OCI-LY1 (cell line): ENCODE measurements at regions not wholly inside any gene's neighbourhood (a gene's known extent, or its start where the extent isn't known, plus 50 kb on each side); places are given as distances from the start of the nearest gene placed in this dataset.

Source experiments
- H2AFZ ChIP-seq: fragments of 200-600 bp; sonication (generic), shearing (Covaris generic); 2 replicates; pipeline ENCODE4 v1.6.0; 2014; ENCODE audit warnings: antibody characterized with exemption, mild to moderate bottlenecking, low read length
- H3F3A ChIP-seq: fragments of 200-600 bp; sonication (generic), shearing (Covaris generic); 2 replicates; pipeline ENCODE4 v1.6.0; 2014; ENCODE audit warnings: mild to moderate bottlenecking, antibody characterized with exemption, low read length, moderate library complexity; ENCODE audit not compliant: insufficient read depth
- H3K27ac ChIP-seq: fragments of 200-600 bp; sonication (generic); 2 replicates; pipeline ENCODE4 v1.5.1; 2014; ENCODE audit warnings: low read length, mixed run types, mild to moderate bottlenecking, low read depth; ENCODE audit not compliant: poor library complexity, severe bottlenecking
- H3K27me3 ChIP-seq: fragments of 200-600 bp; sonication (generic); 2 replicates; pipeline ENCODE4 v1.6.0; 2014; ENCODE audit warnings: antibody characterized with exemption, mild to moderate bottlenecking, low read length, moderate library complexity; ENCODE audit not compliant: insufficient read depth
- H3K36me3 ChIP-seq: fragments of 200-600 bp; sonication (generic); 2 replicates; pipeline ENCODE4 v1.6.1; 2014; ENCODE audit warnings: mild to moderate bottlenecking, antibody characterized with exemption, low read length, moderate library complexity, mixed read lengths; ENCODE audit not compliant: insufficient read depth
- H3K4me1 ChIP-seq: fragments of 200-600 bp; sonication (generic); 2 replicates; pipeline ENCODE4 v1.5.1; 2014; ENCODE audit warnings: mild to moderate bottlenecking, low read length, moderate library complexity; ENCODE audit not compliant: insufficient read depth, severe bottlenecking
- H3K4me2 ChIP-seq: fragments of 200-600 bp; sonication (generic), shearing (Covaris generic); 2 replicates; pipeline ENCODE4 v1.6.1; 2014; ENCODE audit warnings: low read length
- H3K4me3 ChIP-seq: fragments of 200-600 bp; sonication (generic); 2 replicates; pipeline ENCODE4 v1.5.1; 2014; ENCODE audit warnings: low read length, low read depth, mild to moderate bottlenecking, mixed read lengths; ENCODE audit not compliant: poor library complexity, severe bottlenecking
- H3K79me2 ChIP-seq: fragments of 200-600 bp; shearing (Covaris generic); 2 replicates; pipeline ENCODE4 v1.6.1; 2016; ENCODE audit warnings: mixed run types, low read length, mixed read lengths; ENCODE audit not compliant: insufficient read depth
- H3K9ac ChIP-seq: fragments of 200-600 bp; sonication (generic), shearing (Covaris generic); 2 replicates; pipeline ENCODE4 v1.6.1; 2014; ENCODE audit warnings: mild to moderate bottlenecking, low read length, mixed read lengths
- H3K9me2 ChIP-seq: fragments of 200-600 bp; sonication (generic), shearing (Covaris generic); 2 replicates; pipeline ENCODE4 v1.6.1; 2014; ENCODE audit warnings: low read depth, mild to moderate bottlenecking, low read length, mixed read lengths
- H3K9me3 ChIP-seq: fragments of 200-600 bp; shearing (Covaris generic); 2 replicates; pipeline ENCODE4 v1.6.1; 2014; ENCODE audit warnings: low read length, mixed read lengths
- H4K20me1 ChIP-seq: fragments of 200-600 bp; sonication (generic), shearing (Covaris generic); 2 replicates; pipeline ENCODE4 v1.6.0; 2016; ENCODE audit warnings: mild to moderate bottlenecking, low read length; ENCODE audit not compliant: insufficient read depth
- EZH2 ChIP-seq: fragments of 200-600 bp; sonication (generic), shearing (Covaris generic); IDR thresholded peaks from 2 replicates; pipeline ENCODE4 v1.8.0; 2017; ENCODE audit warnings: borderline replicate concordance, mixed run types, mild to moderate bottlenecking, antibody characterized with exemption, low read length, moderate library complexity, mixed read lengths
- TF ChIP-seq, protein P1 (sequence below): fragments of 200-600 bp; sonication (generic), shearing (Covaris generic); IDR thresholded peaks from 2 replicates; pipeline ENCODE4 v1.5.1; 2017; ENCODE audit warnings: mild to moderate bottlenecking, antibody characterized with exemption, low read length, moderate library complexity, mixed read lengths

DNA sequence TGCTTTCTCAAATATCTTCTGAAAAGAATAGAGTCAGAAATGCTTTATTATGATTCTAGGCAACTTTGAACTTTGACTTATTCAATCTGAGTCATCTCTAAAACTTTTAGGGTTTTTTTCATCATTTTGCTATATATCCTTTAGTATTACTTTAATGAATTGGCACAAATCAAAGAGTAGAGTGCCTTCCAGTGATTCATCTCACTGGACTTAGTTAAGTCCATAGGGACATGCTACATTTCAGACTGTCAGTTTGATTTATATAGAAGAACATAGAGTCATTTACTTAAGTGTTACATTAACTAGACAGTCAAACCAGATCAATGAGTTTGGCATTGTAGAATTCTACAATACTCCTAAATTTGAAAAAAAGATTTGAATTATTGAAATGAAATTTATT, 1235.7 kb upstream of the MAP3K7 start:
- no peak overlapping the region for H3K4me2 ChIP-seq
- no peaks in the 10 kb centered on the region for H3K27me3 ChIP-seq
- H3K9me2 ChIP-seq = no peaks in the 10 kb centered on the region
- H3K9ac ChIP-seq = no peak overlapping the region
- no peaks in the 10 kb centered on the region for H3K79me2 ChIP-seq
- no peaks in the 10 kb centered on the region for H3K4me1 ChIP-seq
- H3F3A ChIP-seq = no peaks in the 10 kb centered on the region
- no peak overlapping the region for H3K27ac ChIP-seq
- no peaks in the 10 kb centered on the region for H3K36me3 ChIP-seq
- no peak overlapping the region for H2AFZ ChIP-seq
- no peaks in the 10 kb centered on the region for H3K9me3 ChIP-seq
- no peak for TF ChIP-seq EZH2
- TF ChIP-seq, protein P1, sequence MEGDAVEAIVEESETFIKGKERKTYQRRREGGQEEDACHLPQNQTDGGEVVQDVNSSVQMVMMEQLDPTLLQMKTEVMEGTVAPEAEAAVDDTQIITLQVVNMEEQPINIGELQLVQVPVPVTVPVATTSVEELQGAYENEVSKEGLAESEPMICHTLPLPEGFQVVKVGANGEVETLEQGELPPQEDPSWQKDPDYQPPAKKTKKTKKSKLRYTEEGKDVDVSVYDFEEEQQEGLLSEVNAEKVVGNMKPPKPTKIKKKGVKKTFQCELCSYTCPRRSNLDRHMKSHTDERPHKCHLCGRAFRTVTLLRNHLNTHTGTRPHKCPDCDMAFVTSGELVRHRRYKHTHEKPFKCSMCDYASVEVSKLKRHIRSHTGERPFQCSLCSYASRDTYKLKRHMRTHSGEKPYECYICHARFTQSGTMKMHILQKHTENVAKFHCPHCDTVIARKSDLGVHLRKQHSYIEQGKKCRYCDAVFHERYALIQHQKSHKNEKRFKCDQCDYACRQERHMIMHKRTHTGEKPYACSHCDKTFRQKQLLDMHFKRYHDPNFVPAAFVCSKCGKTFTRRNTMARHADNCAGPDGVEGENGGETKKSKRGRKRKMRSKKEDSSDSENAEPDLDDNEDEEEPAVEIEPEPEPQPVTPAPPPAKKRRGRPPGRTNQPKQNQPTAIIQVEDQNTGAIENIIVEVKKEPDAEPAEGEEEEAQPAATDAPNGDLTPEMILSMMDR = no peak
- no peaks in the 10 kb centered on the region for H4K20me1 ChIP-seq
- no peak overlapping the region for H3K4me3 ChIP-seq

DNA sequence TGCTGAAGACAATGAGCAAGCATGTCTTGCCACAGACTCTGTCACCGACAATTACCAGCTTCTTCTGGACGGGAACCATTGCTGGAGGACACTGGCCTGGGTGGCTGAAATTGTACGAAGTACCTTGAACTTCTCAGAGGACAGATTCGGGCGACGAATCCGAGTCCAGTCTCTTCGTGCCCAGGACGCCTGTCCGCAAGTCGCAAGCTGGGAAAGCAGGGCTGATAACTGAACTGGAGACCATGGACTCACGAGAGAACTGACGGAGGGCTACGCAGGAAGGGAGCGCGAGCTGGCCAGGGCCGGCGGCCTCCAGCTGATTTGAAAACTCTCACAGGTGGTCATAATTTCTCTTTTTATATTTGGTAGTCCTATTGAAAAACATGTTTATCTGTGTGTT, 1229.5 kb upstream of the MAP3K7 start:
- Histone ChIP-seq H3K27ac (no peak overlapping the region), H3K27me3 (no peaks in the 10 kb centered on the region), H3K36me3 (no peaks in the 10 kb centered on the region), H4K20me1 (no peaks in the 10 kb centered on the region), H3F3A (no peaks in the 10 kb centered on the region), H3K4me3 (no peak overlapping the region), H2AFZ (no peak overlapping the region), H3K9me3 (no peaks in the 10 kb centered on the region), H3K9me2 (no peaks in the 10 kb centered on the region), H3K79me2 (no peaks in the 10 kb centered on the region), H3K4me2 (no peak overlapping the region), H3K4me1 (no peaks in the 10 kb centered on the region), H3K9ac (no peak overlapping the region)
- TF ChIP-seq EZH2 = no peak
- TF ChIP-seq, protein P1 = no peak

DNA sequence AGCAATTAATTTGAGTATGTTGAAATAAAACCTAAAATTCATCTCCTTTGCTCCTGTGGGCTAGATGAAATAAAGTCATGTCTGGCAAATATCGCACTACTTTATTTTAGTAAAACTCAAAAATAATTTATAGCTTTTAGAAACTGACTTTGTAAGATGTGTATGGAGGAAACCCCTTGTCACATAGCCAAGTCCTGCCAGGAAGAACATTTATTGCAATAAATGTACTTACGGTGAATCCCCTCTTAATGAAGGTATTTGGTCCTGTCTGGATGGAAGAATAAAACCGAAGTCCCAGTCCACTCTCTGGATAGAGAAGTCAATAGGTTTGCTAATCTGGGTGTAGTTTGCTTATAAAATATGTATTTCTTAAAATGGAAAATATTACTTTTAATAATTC, 1226.8 kb upstream of the MAP3K7 start:
- Histone ChIP-seq H3K79me2 (no peaks in the 10 kb centered on the region), H3K4me2 (no peak overlapping the region), H3K36me3 (no peaks in the 10 kb centered on the region), H4K20me1 (no peaks in the 10 kb centered on the region), H3F3A (no peaks in the 10 kb centered on the region), H3K9me3 (no peaks in the 10 kb centered on the region), H3K4me3 (no peak overlapping the region), H3K9ac (no peak overlapping the region), H3K4me1 (no peaks in the 10 kb centered on the region), H3K27ac (no peak overlapping the region), H2AFZ (no peak overlapping the region), H3K9me2 (no peaks in the 10 kb centered on the region), H3K27me3 (no peaks in the 10 kb centered on the region)
- TF ChIP-seq, protein P1 = no peak
- TF ChIP-seq EZH2 = no peak
